Activated CD8-positive, alpha-beta memory T cell treated with anti-CD3 and anti-CD28 coated beads, Interleukin-2, amount 10 ng/mL, durations not matched to agents 7 days and 5 days (primary cell): ENCODE measurements at regions not wholly inside any gene's neighbourhood (a gene's known extent, or its start where the extent isn't known, plus 50 kb on each side); places are given as distances from the start of the nearest gene placed in this dataset.

ENCODE experiments used
- ATAC-seq: fragments of 150-1000 bp; cut with Tn5 transposase; one replicate; pipeline ENCODE4 v1.10.0; 2021; ENCODE audit warnings: moderate library complexity
- CTCF ChIA-PET: fragments of 350-600 bp; sonication (Branson Sonifier 250); formaldehyde crosslinking; loops from one replicate; lab custom pipeline; 2021; ENCODE audit warnings: antibody characterized with exemption; lab: Charles Lee
- DNase-seq: peaks from one replicate; pipeline ENCODE4 v3.0.0-alpha.2; 2020
- H3K27ac Mint-ChIP-seq: one replicate; pipeline ENCODE4 v1.8.0; 2021; ENCODE audit warnings: mild to moderate bottlenecking, mixed read lengths
- H3K27me3 Mint-ChIP-seq: one replicate; pipeline ENCODE4 v1.8.0; 2021; ENCODE audit warnings: mixed read lengths
- H3K36me3 Mint-ChIP-seq: one replicate; pipeline ENCODE4 v1.8.0; 2021; ENCODE audit warnings: mild to moderate bottlenecking, mixed read lengths
- H3K4me1 Mint-ChIP-seq: one replicate; pipeline ENCODE4 v1.8.0; 2021; ENCODE audit warnings: mixed read lengths
- H3K4me3 Mint-ChIP-seq: one replicate; pipeline ENCODE4 v1.8.0; 2021; ENCODE audit warnings: mild to moderate bottlenecking, moderate library complexity, mixed read lengths
- H3K9me3 Mint-ChIP-seq: one replicate; pipeline ENCODE4 v1.8.0; 2022; ENCODE audit warnings: low read depth, mixed read lengths

- Mint-ChIP-seq H3K9me3 (no peaks in the 10 kb centered on the region), H3K36me3 (no peaks in the 10 kb centered on the region), H3K27ac (no peak overlapping the region), H3K4me1 (peaks cover 6% of the 10 kb centered on the region), H3K27me3 (peaks cover 4% of the 10 kb centered on the region), H3K4me3 (no peak overlapping the region)
- no peak for DNase-seq
- no peak for ATAC-seq
- CTCF ChIA-PET: no interaction called here
Observed at GRCh38 chr16:86632206-86632605, 53.9 kb downstream of the FOXL1 start.

DNA sequence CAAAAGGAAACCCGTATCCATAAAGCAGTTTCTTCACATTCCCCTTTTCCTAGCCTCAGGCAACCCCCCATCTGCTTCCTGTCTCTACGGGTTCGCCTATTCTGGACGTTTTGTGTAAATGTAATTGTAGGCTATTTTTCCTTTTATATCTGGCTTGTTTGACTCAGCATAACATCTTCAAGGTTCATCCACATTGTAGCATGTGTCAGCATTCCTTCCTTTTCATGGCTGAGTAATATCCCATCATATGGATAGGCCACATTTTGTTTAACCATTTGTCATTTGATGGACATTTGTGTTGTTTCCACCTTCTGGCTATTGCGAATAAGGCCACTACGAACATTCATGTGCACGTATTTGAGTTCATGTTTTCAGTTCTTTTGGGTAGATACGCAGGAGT lies 54.6 kb downstream of the FOXL1 start:
- Mint-ChIP-seq H3K27me3 (peaks cover 4% of the 10 kb centered on the region), H3K4me3 (no peak overlapping the region), H3K9me3 (no peaks in the 10 kb centered on the region), H3K4me1 (peaks cover 6% of the 10 kb centered on the region), H3K27ac (no peak overlapping the region), H3K36me3 (no peaks in the 10 kb centered on the region)
- no peak for DNase-seq
- CTCF ChIA-PET: no interaction called here
- no peak for ATAC-seq

GRCh38 chr16:86634292-86634691 lies 55.9 kb downstream of the FOXL1 start:
- CTCF ChIA-PET: no interaction called here
- no peaks in the 10 kb centered on the region for H3K9me3 Mint-ChIP-seq
- no peaks in the 10 kb centered on the region for H3K36me3 Mint-ChIP-seq
- H3K4me3 Mint-ChIP-seq: no peak overlapping the region
- no peak overlapping the region for H3K27ac Mint-ChIP-seq
- ATAC-seq: no peak
- DNase-seq: no peak
- H3K27me3 Mint-ChIP-seq: peaks cover 4% of the 10 kb centered on the region
- H3K4me1 Mint-ChIP-seq: peaks cover 6% of the 10 kb centered on the region

DNA sequence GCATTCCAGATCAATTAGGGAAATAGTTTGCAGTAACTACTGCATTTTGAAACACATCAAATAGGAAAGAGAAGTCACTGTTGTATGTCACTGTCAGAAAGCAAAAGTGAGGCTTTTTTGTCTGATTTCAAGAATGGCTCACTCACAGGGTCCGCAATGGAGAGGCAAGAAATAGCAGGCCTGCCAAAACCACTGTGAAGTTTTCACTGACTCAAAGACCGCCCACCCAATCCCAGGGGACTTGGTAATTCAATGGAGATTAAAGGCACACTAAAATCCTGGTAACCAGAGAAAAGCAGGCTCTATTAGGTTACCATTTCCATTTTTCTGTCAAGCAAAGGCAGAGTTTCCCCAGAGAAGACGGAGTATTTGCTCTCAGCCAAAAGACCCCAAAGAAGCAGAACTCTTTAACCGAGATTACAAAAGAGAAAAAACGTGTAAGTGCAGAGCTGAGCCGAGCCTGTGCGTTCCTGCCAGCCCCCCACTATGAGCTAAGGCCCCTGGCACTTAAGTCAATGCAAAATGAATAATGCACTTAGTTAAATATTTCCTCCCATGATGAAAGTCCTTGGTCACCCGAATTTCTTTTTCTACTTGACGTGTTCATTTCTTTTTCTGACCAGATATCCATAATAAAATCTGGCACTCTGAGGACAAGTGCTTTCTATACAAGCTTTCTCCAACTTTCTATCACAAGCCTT lies 57.0 kb downstream of the FOXL1 start:
- no peaks in the 10 kb centered on the region for H3K9me3 Mint-ChIP-seq
- H3K27me3 Mint-ChIP-seq: peaks cover 4% of the 10 kb centered on the region
- H3K27ac Mint-ChIP-seq: no peak overlapping the region
- no peaks in the 10 kb centered on the region for H3K36me3 Mint-ChIP-seq
- ATAC-seq (no peak), DNase-seq (no peak)
- no peak overlapping the region for H3K4me3 Mint-ChIP-seq
- CTCF ChIA-PET: no interaction called here
- H3K4me1 Mint-ChIP-seq: peaks cover 6% of the 10 kb centered on the region

- Mint-ChIP-seq H3K4me1 (peaks cover 6% of the 10 kb centered on the region), H3K9me3 (no peaks in the 10 kb centered on the region), H3K4me3 (no peak overlapping the region), H3K27ac (no peak overlapping the region), H3K27me3 (peaks cover 4% of the 10 kb centered on the region), H3K36me3 (no peaks in the 10 kb centered on the region)
- ATAC-seq (no peak), DNase-seq (no peak)
- CTCF ChIA-PET: no interaction called here
Observed at GRCh38 chr16:86635926-86636325, 57.6 kb downstream of the FOXL1 start.

DNA sequence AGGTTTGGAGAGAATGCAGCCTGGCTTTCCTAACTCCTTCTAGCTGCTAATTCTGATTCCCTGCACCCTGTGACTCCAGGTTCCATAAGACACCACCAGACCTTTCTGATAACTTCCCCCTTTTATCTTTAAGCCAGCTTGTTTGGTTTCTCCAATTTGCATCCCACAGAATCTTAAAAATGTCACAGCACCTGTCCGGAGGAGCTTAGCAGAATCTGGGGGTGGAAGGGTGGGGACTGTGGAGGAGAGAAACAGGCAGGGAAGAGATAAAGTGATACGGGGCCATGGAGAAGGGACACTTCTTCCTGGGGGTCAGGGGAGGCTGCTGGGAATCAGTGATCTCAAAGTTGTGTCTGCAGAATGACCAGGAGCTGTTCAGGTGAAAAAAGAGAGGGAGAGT lies 59.4 kb downstream of the FOXL1 start:
- Mint-ChIP-seq H3K36me3 (no peaks in the 10 kb centered on the region), H3K4me3 (no peak overlapping the region), H3K9me3 (no peaks in the 10 kb centered on the region), H3K4me1 (no peaks in the 10 kb centered on the region), H3K27me3 (peaks cover 4% of the 10 kb centered on the region), H3K27ac (no peak overlapping the region)
- DNase-seq (no peak), ATAC-seq (no peak)
- CTCF ChIA-PET: no interaction called here

- no peaks in the 10 kb centered on the region for H3K4me1 Mint-ChIP-seq
- H3K27me3 Mint-ChIP-seq: no peaks in the 10 kb centered on the region
- no peak overlapping the region for H3K4me3 Mint-ChIP-seq
- DNase-seq: no peak
- H3K27ac Mint-ChIP-seq: no peak overlapping the region
- ATAC-seq: no peak
- no peaks in the 10 kb centered on the region for H3K36me3 Mint-ChIP-seq
- no peaks in the 10 kb centered on the region for H3K9me3 Mint-ChIP-seq
- CTCF ChIA-PET: no interaction called here
Observed at GRCh38 chr16:86638642-86639041, 60.3 kb downstream of the FOXL1 start.

GRCh38 chr16:86639354-86639753 lies 61.0 kb downstream of the FOXL1 start:
- CTCF ChIA-PET: no interaction called here
- Mint-ChIP-seq H3K36me3 (no peaks in the 10 kb centered on the region), H3K27me3 (no peaks in the 10 kb centered on the region), H3K4me1 (no peaks in the 10 kb centered on the region), H3K4me3 (no peak overlapping the region), H3K9me3 (no peaks in the 10 kb centered on the region), H3K27ac (no peak overlapping the region)
- DNase-seq: no peak
- no peak for ATAC-seq

- CTCF ChIA-PET: no interaction called here
Observed at GRCh38 chr16:86640265-86640843, 62.0 kb downstream of the FOXL1 start.

GRCh38 chr16:86642087-86642486 lies 63.7 kb downstream of the FOXL1 start:
- Mint-ChIP-seq H3K4me1 (no peaks in the 10 kb centered on the region), H3K27ac (no peak overlapping the region), H3K9me3 (no peaks in the 10 kb centered on the region), H3K36me3 (no peaks in the 10 kb centered on the region), H3K27me3 (no peaks in the 10 kb centered on the region), H3K4me3 (no peak overlapping the region)
- DNase-seq (no peak), ATAC-seq (no peak)
- CTCF ChIA-PET: no interaction called here

More at GRCh38 chr16:86640265-86640843, 62.0 kb downstream of the FOXL1 start:
- Mint-ChIP-seq H3K9me3 (no peaks in the 10 kb centered on the region), H3K4me1 (no peaks in the 10 kb centered on the region), H3K36me3 (no peaks in the 10 kb centered on the region), H3K27me3 (no peaks in the 10 kb centered on the region), H3K27ac (no peak overlapping the region), H3K4me3 (no peak overlapping the region)
- no peak for DNase-seq
- ATAC-seq: no peak

- no peak for DNase-seq
- Mint-ChIP-seq H3K27ac (no peak overlapping the region), H3K4me1 (no peaks in the 10 kb centered on the region), H3K27me3 (no peaks in the 10 kb centered on the region), H3K9me3 (no peaks in the 10 kb centered on the region), H3K36me3 (no peaks in the 10 kb centered on the region), H3K4me3 (no peak overlapping the region)
- no peak for ATAC-seq
- CTCF ChIA-PET: no interaction called here
Observed at GRCh38 chr16:86643671-86644070, 65.3 kb downstream of the FOXL1 start.

- CTCF ChIA-PET: no interaction called here
- Mint-ChIP-seq H3K4me3 (no peak overlapping the region), H3K9me3 (no peaks in the 10 kb centered on the region), H3K4me1 (no peaks in the 10 kb centered on the region), H3K36me3 (no peaks in the 10 kb centered on the region), H3K27me3 (peaks cover 2% of the 10 kb centered on the region), H3K27ac (no peak overlapping the region)
- no peak for ATAC-seq
- no peak for DNase-seq
Observed at GRCh38 chr16:86647561-86647960, 69.2 kb downstream of the FOXL1 start.

DNA sequence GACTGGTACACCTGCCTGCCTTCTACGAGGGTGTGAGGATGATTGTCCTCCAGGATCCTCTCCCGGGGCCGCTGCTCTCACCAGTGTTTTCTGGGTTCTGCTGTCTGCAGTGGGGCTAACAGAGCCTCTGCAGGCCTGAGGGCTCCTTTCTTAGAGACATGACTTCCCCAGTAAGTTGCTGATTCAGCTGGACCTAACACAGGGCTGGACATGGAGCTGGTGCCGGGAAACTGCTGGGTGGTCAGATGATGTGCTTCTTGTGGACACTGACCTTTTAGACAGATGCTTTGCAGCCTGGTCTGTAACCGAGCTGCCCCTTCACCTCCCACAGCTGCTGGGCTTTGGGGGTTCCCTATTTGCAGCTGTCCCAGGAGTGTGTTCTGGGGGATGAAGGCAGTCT lies 71.5 kb downstream of the FOXL1 start:
- Mint-ChIP-seq H3K27ac (no peak overlapping the region), H3K4me1 (no peaks in the 10 kb centered on the region), H3K36me3 (no peaks in the 10 kb centered on the region), H3K9me3 (peaks cover 7% of the 10 kb centered on the region), H3K4me3 (no peak overlapping the region), H3K27me3 (peaks cover 2% of the 10 kb centered on the region)
- ATAC-seq (no peak), DNase-seq (no peak)
- CTCF ChIA-PET: no interaction called here

GRCh38 chr16:86651013-86651627 lies 72.8 kb downstream of the FOXL1 start:
- no peak for ATAC-seq
- H3K27me3 Mint-ChIP-seq: peaks cover 2% of the 10 kb centered on the region
- no peak overlapping the region for H3K4me3 Mint-ChIP-seq
- no peaks in the 10 kb centered on the region for H3K4me1 Mint-ChIP-seq
- H3K36me3 Mint-ChIP-seq: no peaks in the 10 kb centered on the region
- DNase-seq: no peak
- no peak overlapping the region for H3K27ac Mint-ChIP-seq
- H3K9me3 Mint-ChIP-seq: peaks cover 7% of the 10 kb centered on the region
- CTCF ChIA-PET: no interaction called here
